ENCODE measurements at regions not wholly inside any gene's neighbourhood (a gene's known extent, or its start where the extent isn't known, plus 50 kb on each side); places are given as distances from the start of the nearest gene placed in this dataset.

- Histone ChIP-seq H3K27me3 (replicated peaks; ENCODE audit: control insufficient read depth, insufficient read depth, low read length) (no peaks in the 10 kb centered on the region; the same call in 1 of the 2 replicates), H3K36me3 (ENCODE audit: control insufficient read depth, insufficient read depth, low read length) (no peaks in the 10 kb centered on the region), H3K4me3 (replicated peaks; ENCODE audit: low read depth, low read length) (no peak overlapping the region)
- no peak for DNase-seq (ENCODE audit: extremely low read depth, insufficient read length)
- TF ChIP-seq CTCF (IDR thresholded peaks at IDR 0.05; ENCODE audit: insufficient read depth, low read length, poor library complexity, severe bottlenecking): no peak
Observed at GRCh38 chr9:88808019-88808656, 183.1 kb upstream of the S1PR3 start.

- no peaks in the 10 kb centered on the region for H3K36me3 ChIP-seq (ENCODE audit: control insufficient read depth, insufficient read depth, low read length)
- TF ChIP-seq CTCF (IDR thresholded peaks at IDR 0.05; ENCODE audit: insufficient read depth, low read length, poor library complexity, severe bottlenecking): no peak
- H3K4me3 ChIP-seq (replicated peaks; ENCODE audit: low read depth, low read length): no peak overlapping the region
- DNase-seq (ENCODE audit: extremely low read depth, insufficient read length): no peak
- H3K27me3 ChIP-seq (replicated peaks; ENCODE audit: control insufficient read depth, insufficient read depth, low read length): no peaks in the 10 kb centered on the region; the same call in 1 of the 2 replicates
Observed at GRCh38 chr9:88808761-88809354, 182.4 kb upstream of the S1PR3 start.

GRCh38 chr9:88809355-88810161 lies 181.7 kb upstream of the S1PR3 start:
- no peak for TF ChIP-seq CTCF (IDR thresholded peaks at IDR 0.05; ENCODE audit: insufficient read depth, low read length, poor library complexity, severe bottlenecking)
- DNase-seq (ENCODE audit: extremely low read depth, insufficient read length): no peak
- Histone ChIP-seq H3K4me3 (replicated peaks; ENCODE audit: low read depth, low read length) (no peak overlapping the region), H3K27me3 (replicated peaks; ENCODE audit: control insufficient read depth, insufficient read depth, low read length) (no peaks in the 10 kb centered on the region; the same call in 1 of the 2 replicates), H3K36me3 (ENCODE audit: control insufficient read depth, insufficient read depth, low read length) (no peaks in the 10 kb centered on the region)

- DNase-seq (ENCODE audit: extremely low read depth, insufficient read length): no peak
- Histone ChIP-seq H3K36me3 (ENCODE audit: control insufficient read depth, insufficient read depth, low read length) (no peaks in the 10 kb centered on the region), H3K27me3 (replicated peaks; ENCODE audit: control insufficient read depth, insufficient read depth, low read length) (no peaks in the 10 kb centered on the region; the same call in 1 of the 2 replicates), H3K4me3 (replicated peaks; ENCODE audit: low read depth, low read length) (no peak overlapping the region)
- no peak for TF ChIP-seq CTCF (IDR thresholded peaks at IDR 0.05; ENCODE audit: insufficient read depth, low read length, poor library complexity, severe bottlenecking)
Observed at GRCh38 chr9:88810826-88811225, 180.4 kb upstream of the S1PR3 start.

GRCh38 chr9:88811511-88811910 lies 179.8 kb upstream of the S1PR3 start:
- TF ChIP-seq CTCF (IDR thresholded peaks at IDR 0.05; ENCODE audit: insufficient read depth, low read length, poor library complexity, severe bottlenecking): no peak
- no peaks in the 10 kb centered on the region for H3K36me3 ChIP-seq (ENCODE audit: control insufficient read depth, insufficient read depth, low read length)
- no peak for DNase-seq (ENCODE audit: extremely low read depth, insufficient read length)
- H3K27me3 ChIP-seq (replicated peaks; ENCODE audit: control insufficient read depth, insufficient read depth, low read length): no peaks in the 10 kb centered on the region; the same call in 1 of the 2 replicates
- no peak overlapping the region for H3K4me3 ChIP-seq (replicated peaks; ENCODE audit: low read depth, low read length)
